ENCODE measurements at regions not wholly inside any gene's neighbourhood (a gene's known extent, or its start where the extent isn't known, plus 50 kb on each side); places are given as distances from the start of the nearest gene placed in this dataset.

- peak; percentile 69 for DNase-seq (ENCODE audit: low spot score)
- no peak overlapping the region for H3K27ac ChIP-seq (ENCODE audit: low read depth in 1 of 2, low read length in 2 of 2)
- 31% methylated on average over 17 of the region's 17 CpGs for WGBS
- TF ChIP-seq RAD21 (IDR thresholded peaks at IDR 0.05) = peak; percentile 95 to 97
- no peak for TF ChIP-seq EGR1 (IDR thresholded peaks at IDR 0.05; ENCODE audit: low read depth in 2 of 2)
- TF ChIP-seq YY1 (IDR thresholded peaks at IDR 0.05) = no peak
- no peak for TF ChIP-seq ATF3 (IDR thresholded peaks at IDR 0.05)
- no peak for TF ChIP-seq REST (IDR thresholded peaks at IDR 0.05)
- TF ChIP-seq SP1 (IDR thresholded peaks at IDR 0.05) = peak; percentile 40
- TF ChIP-seq ZBTB33 (IDR thresholded peaks at IDR 0.05) = no peak
- TF ChIP-seq CTCF (IDR thresholded peaks at IDR 0.05; ENCODE audit: low read depth, low read length, missing input control) = peak; percentile 96
- TF ChIP-seq HNF4A (conservative IDR thresholded peaks at IDR 0.05) = peak in 1 of 2 donors; percentile 5
- TF ChIP-seq HNF4G (IDR thresholded peaks at IDR 0.05) = no peak
- TF ChIP-seq MAX (IDR thresholded peaks at IDR 0.05) = no peak
- peak; percentile 54 for TF ChIP-seq RXRA (IDR thresholded peaks at IDR 0.05)
- TF ChIP-seq JUND (IDR thresholded peaks at IDR 0.05) = no peak
- TF ChIP-seq NR2F2 (IDR thresholded peaks at IDR 0.05) = no peak
- no peak for TF ChIP-seq FOXA1 (IDR thresholded peaks at IDR 0.05)
- TF ChIP-seq FOXA2 (IDR thresholded peaks at IDR 0.05) = no peak
- peak; percentile 58 to 76 for TF ChIP-seq GABPA (IDR thresholded peaks at IDR 0.05 in 1 of 2, conservative IDR thresholded peaks at IDR 0.05 in 1 of 2)
- no peak for TF ChIP-seq TAF1 (conservative IDR thresholded peaks at IDR 0.05)
- no peak overlapping the region for H3K9ac ChIP-seq (ENCODE audit: low read depth in 1 of 2, low read length in 2 of 2)
- no peaks in the 10 kb centered on the region for H3K36me3 ChIP-seq (ENCODE audit: control insufficient read depth in 4 of 4, insufficient read depth in 3 of 4, low read depth in 1 of 4, low read length in 3 of 4)
- H3K27me3 ChIP-seq (ENCODE audit: control insufficient read depth in 4 of 4, insufficient read depth in 4 of 4, low read length in 3 of 4) = no peaks in the 10 kb centered on the region
- H3K4me3 ChIP-seq (ENCODE audit: low read depth in 1 of 3, low read length in 3 of 3) = no peak overlapping the region
- H3K9me3 ChIP-seq (ENCODE audit: control insufficient read depth in 4 of 4, low read length in 3 of 4) = no peaks in the 10 kb centered on the region
- peaks cover 0 to 6% (median 2%) of the 10 kb centered on the region in 4 donors for H3K4me1 ChIP-seq (ENCODE audit: control insufficient read depth in 4 of 4, insufficient read depth in 4 of 4, low read length in 3 of 4)
These were observed 358.4 kb downstream of the THBS2 start for GRCh38 chr6:168895102-168895812.

All from liver (tissue), 8 donors.